ENCODE measurements at regions not wholly inside any gene's neighbourhood (a gene's known extent, or its start where the extent isn't known, plus 50 kb on each side); places are given as distances from the start of the nearest gene placed in this dataset.

- DNase-seq = no peak
These were observed 243.8 kb upstream of the PLEKHG7 start for GRCh38 chr12:92458996-92459395.

- no peak for DNase-seq
These were observed 245.2 kb upstream of the PLEKHG7 start for GRCh38 chr12:92457458-92458180.

GRCh38 chr12:92452763-92453162 lies 250.0 kb upstream of the PLEKHG7 start:
- DNase-seq = no peak

- DNase-seq = no peak
These were observed 256.7 kb upstream of the PLEKHG7 start for GRCh38 chr12:92446083-92446460.

GRCh38 chr12:92445253-92446082 lies 257.3 kb upstream of the PLEKHG7 start:
- DNase-seq = no peak

- DNase-seq = no peak
These were observed 258.0 kb upstream of the PLEKHG7 start for GRCh38 chr12:92444763-92445162.

GRCh38 chr12:92442782-92443181 lies 260.0 kb upstream of the PLEKHG7 start:
- DNase-seq = no peak

GRCh38 chr12:92440072-92440471 lies 262.7 kb upstream of the PLEKHG7 start:
- no peak for DNase-seq

- DNase-seq = no peak
These were observed 263.4 kb upstream of the PLEKHG7 start for GRCh38 chr12:92439420-92439805.

GRCh38 chr12:92438641-92439419 lies 264.0 kb upstream of the PLEKHG7 start:
- DNase-seq = no peak

GRCh38 chr12:92437452-92437851 lies 265.3 kb upstream of the PLEKHG7 start:
- DNase-seq = no peak

GRCh38 chr12:92436856-92437255 lies 265.9 kb upstream of the PLEKHG7 start:
- no peak for DNase-seq

- DNase-seq = no peak
These were observed 268.2 kb upstream of the PLEKHG7 start for GRCh38 chr12:92434607-92435025.

- DNase-seq = no peak
These were observed 269.9 kb upstream of the PLEKHG7 start for GRCh38 chr12:92432724-92433441.

- DNase-seq = no peak
These were observed 271.6 kb upstream of the PLEKHG7 start for GRCh38 chr12:92431146-92431545.

- no peak for DNase-seq
These were observed 276.5 kb upstream of the PLEKHG7 start for GRCh38 chr12:92426332-92426731.

- no peak for DNase-seq
These were observed 277.6 kb upstream of the PLEKHG7 start for GRCh38 chr12:92425165-92425564.

GRCh38 chr12:92424338-92424737 lies 278.5 kb upstream of the PLEKHG7 start:
- no peak for DNase-seq

- no peak for DNase-seq
These were observed 276.1 kb upstream of the BTG1 start for GRCh38 chr12:92421701-92422100.

GRCh38 chr12:92421042-92421441 lies 275.4 kb upstream of the BTG1 start:
- no peak for DNase-seq

- DNase-seq = no peak
These were observed 273.6 kb upstream of the BTG1 start for GRCh38 chr12:92419201-92419600.

- DNase-seq = no peak
These were observed 272.7 kb upstream of the BTG1 start for GRCh38 chr12:92418381-92418780.

GRCh38 chr12:92417373-92417772 lies 271.7 kb upstream of the BTG1 start:
- DNase-seq = no peak
